ENCODE measurements at regions not wholly inside any gene's neighbourhood (a gene's known extent, or its start where the extent isn't known, plus 50 kb on each side); places are given as distances from the start of the nearest gene placed in this dataset.

DNA sequence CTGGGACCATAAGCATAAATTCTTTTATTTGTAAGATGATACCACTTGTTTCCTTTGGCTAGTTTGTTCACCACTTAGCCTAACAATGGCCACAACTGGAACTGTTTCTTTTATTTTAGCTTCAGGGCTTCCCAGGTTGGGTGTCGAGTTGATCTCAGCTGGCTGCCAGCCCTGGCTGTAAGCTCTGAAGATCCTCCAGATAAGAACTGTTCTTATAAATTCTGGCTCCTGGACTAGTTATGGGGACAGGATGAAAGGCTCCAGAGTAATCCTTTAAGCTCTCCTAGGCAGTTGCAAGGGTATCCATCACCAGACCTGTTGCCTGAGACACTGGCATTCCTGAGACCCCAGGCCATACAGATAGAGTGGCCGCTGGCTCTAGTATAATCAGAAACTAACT lies 129.4 kb upstream of the ACSL4 start:
- no peaks in the 10 kb centered on the region for H4K20me1 ChIP-seq (ENCODE audit: control insufficient read depth, insufficient read depth, low read length, poor library complexity, severe bottlenecking)
- no peaks in the 10 kb centered on the region for H3K27me3 ChIP-seq (replicated peaks in 1 of 4; ENCODE audit: control extremely low read depth in 1 of 4, control insufficient read depth in 3 of 4, insufficient read depth in 4 of 4, low read length in 3 of 4)
- no peak overlapping the region for H2AFZ ChIP-seq (ENCODE audit: insufficient read depth, low read depth, low read length, poor library complexity, severe bottlenecking)
- H3K9ac ChIP-seq (ENCODE audit: low read length): no peak overlapping the region
- Mint-ChIP-seq H3K9me3 (ENCODE audit: insufficient read depth) (no peaks in the 10 kb centered on the region), H3K27ac (no peak overlapping the region), H3K27me3 (no peaks in the 10 kb centered on the region), H3K4me3 (no peak overlapping the region), H3K4me1 (no peaks in the 10 kb centered on the region)
- no peak overlapping the region for H3K27ac ChIP-seq (ENCODE audit: low read length in 2 of 2)
- DNase-seq: no peak
- no peak overlapping the region for H3K4me3 ChIP-seq (ENCODE audit: control extremely low read depth in 1 of 5, extremely low read depth in 1 of 5, insufficient read depth in 1 of 5, low read depth in 2 of 5, low read length in 4 of 5)
- intact Hi-C loops (cut with micrococcal nuclease): no loop called here
- 100% methylated on average over 1 of the region's 2 CpGs for WGBS (ENCODE audit: insufficient coverage)
- TF ChIP-seq, protein P1, sequence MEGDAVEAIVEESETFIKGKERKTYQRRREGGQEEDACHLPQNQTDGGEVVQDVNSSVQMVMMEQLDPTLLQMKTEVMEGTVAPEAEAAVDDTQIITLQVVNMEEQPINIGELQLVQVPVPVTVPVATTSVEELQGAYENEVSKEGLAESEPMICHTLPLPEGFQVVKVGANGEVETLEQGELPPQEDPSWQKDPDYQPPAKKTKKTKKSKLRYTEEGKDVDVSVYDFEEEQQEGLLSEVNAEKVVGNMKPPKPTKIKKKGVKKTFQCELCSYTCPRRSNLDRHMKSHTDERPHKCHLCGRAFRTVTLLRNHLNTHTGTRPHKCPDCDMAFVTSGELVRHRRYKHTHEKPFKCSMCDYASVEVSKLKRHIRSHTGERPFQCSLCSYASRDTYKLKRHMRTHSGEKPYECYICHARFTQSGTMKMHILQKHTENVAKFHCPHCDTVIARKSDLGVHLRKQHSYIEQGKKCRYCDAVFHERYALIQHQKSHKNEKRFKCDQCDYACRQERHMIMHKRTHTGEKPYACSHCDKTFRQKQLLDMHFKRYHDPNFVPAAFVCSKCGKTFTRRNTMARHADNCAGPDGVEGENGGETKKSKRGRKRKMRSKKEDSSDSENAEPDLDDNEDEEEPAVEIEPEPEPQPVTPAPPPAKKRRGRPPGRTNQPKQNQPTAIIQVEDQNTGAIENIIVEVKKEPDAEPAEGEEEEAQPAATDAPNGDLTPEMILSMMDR (IDR thresholded peaks at IDR 0.05): no peak
- no peak for TF ChIP-seq EZH2 (IDR thresholded peaks at IDR 0.05; ENCODE audit: borderline replicate concordance, insufficient read depth, low read depth, low read length, poor library complexity, severe bottlenecking)
- ChIA-PET POLR2A (no interaction called here), CTCF (interaction anchor here (1.2 to 2.4 kb wide), 2 partner anchors 29 to 377 kb away, joined by 3 to 5 read pairs; no protein-coding TSS in a partner anchor)
- no peaks in the 10 kb centered on the region for H3K9me3 ChIP-seq (ENCODE audit: control extremely low read depth in 1 of 3, control insufficient read depth in 2 of 3, insufficient read depth in 1 of 3, low read length in 2 of 3)
- no peaks in the 10 kb centered on the region for H3K36me3 ChIP-seq (replicated peaks in 1 of 2; ENCODE audit: control extremely low read depth in 1 of 2, control insufficient read depth in 1 of 2, extremely low read depth in 1 of 2, insufficient read depth in 2 of 2, low read length in 1 of 2)
- H3K4me2 ChIP-seq (replicated peaks; ENCODE audit: low read depth, low read length, poor library complexity, severe bottlenecking): no peak overlapping the region
- ATAC-seq (ENCODE audit: low read depth): no peak
- H3K79me2 ChIP-seq (ENCODE audit: control insufficient read depth, insufficient read depth, low read length): no peaks in the 10 kb centered on the region
- H3K4me1 ChIP-seq (ENCODE audit: control insufficient read depth in 2 of 2, insufficient read depth in 2 of 2, low read length in 2 of 2): no peaks in the 10 kb centered on the region

DNA sequence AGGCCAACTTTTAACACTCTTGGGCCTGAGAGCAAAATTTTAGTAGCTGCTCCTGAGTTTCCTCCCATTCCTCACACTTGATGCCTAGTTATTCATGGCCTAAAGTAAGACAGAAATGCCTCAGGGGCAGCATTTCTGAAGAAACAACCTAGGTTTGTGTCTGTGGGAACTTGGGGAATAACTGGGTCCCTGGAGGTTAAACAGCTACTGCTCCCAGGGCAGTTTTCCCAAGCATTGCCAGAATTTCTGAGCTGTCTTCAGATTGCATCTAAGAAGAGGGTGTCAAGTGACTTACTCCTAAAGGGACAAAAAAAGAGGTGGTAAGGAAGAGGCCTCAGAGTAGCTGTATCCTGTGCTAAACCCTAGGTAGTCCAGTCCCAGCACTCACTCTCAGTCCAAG lies 130.8 kb upstream of the ACSL4 start:
- Histone ChIP-seq H4K20me1 (ENCODE audit: control insufficient read depth, insufficient read depth, low read length, poor library complexity, severe bottlenecking) (no peaks in the 10 kb centered on the region), H3K4me1 (ENCODE audit: control insufficient read depth in 2 of 2, insufficient read depth in 2 of 2, low read length in 2 of 2) (no peaks in the 10 kb centered on the region), H3K27me3 (replicated peaks in 1 of 4; ENCODE audit: control extremely low read depth in 1 of 4, control insufficient read depth in 3 of 4, insufficient read depth in 4 of 4, low read length in 3 of 4) (no peaks in the 10 kb centered on the region), H3K4me3 (ENCODE audit: control extremely low read depth in 1 of 5, extremely low read depth in 1 of 5, insufficient read depth in 1 of 5, low read depth in 2 of 5, low read length in 4 of 5) (no peak overlapping the region), H3K27ac (ENCODE audit: low read length in 2 of 2) (no peak overlapping the region), H3K9me3 (ENCODE audit: control extremely low read depth in 1 of 3, control insufficient read depth in 2 of 3, insufficient read depth in 1 of 3, low read length in 2 of 3) (no peaks in the 10 kb centered on the region), H3K9ac (ENCODE audit: low read length) (no peak overlapping the region), H2AFZ (ENCODE audit: insufficient read depth, low read depth, low read length, poor library complexity, severe bottlenecking) (no peak overlapping the region), H3K79me2 (ENCODE audit: control insufficient read depth, insufficient read depth, low read length) (no peaks in the 10 kb centered on the region), H3K4me2 (replicated peaks; ENCODE audit: low read depth, low read length, poor library complexity, severe bottlenecking) (no peak overlapping the region), H3K36me3 (replicated peaks in 1 of 2; ENCODE audit: control extremely low read depth in 1 of 2, control insufficient read depth in 1 of 2, extremely low read depth in 1 of 2, insufficient read depth in 2 of 2, low read length in 1 of 2) (no peaks in the 10 kb centered on the region)
- H3K4me3 Mint-ChIP-seq: no peak overlapping the region
- no peak overlapping the region for H3K27ac Mint-ChIP-seq
- no peak for DNase-seq
- no peaks in the 10 kb centered on the region for H3K4me1 Mint-ChIP-seq
- ChIA-PET POLR2A (no interaction called here), CTCF (interaction anchor here (2.4 kb wide), 1 partner anchor 28 kb away, joined by 5 read pairs; no protein-coding TSS in a partner anchor)
- TF ChIP-seq, protein P1 (IDR thresholded peaks at IDR 0.05): no peak
- H3K9me3 Mint-ChIP-seq (ENCODE audit: insufficient read depth): no peaks in the 10 kb centered on the region
- no peaks in the 10 kb centered on the region for H3K27me3 Mint-ChIP-seq
- no peak for ATAC-seq (ENCODE audit: low read depth)
- intact Hi-C loops (cut with micrococcal nuclease): no loop called here

Measured in B cell (primary cell).